GM12865 (cell line): ENCODE measurements at regions not wholly inside any gene's neighbourhood (a gene's known extent, or its start where the extent isn't known, plus 50 kb on each side); places are given as distances from the start of the nearest gene placed in this dataset.

Source experiments
- DNase-seq: peaks from one replicate; pipeline ENCODE4 v3.0.0; 2010; ENCODE audit warnings: low read depth
- H3K4me3 ChIP-seq: 2 replicates; pipeline ENCODE4 v1.5.1; 2011; ENCODE audit warnings: mild to moderate bottlenecking, low read depth, low read length, control low read depth
- CTCF ChIP-seq: IDR thresholded peaks from 2 replicates; pipeline ENCODE4 v1.5.1; 2011; ENCODE audit warnings: low read length, control low read depth, low read depth, inconsistent platforms; ENCODE audit not compliant: insufficient read depth; ENCODE audit errors: missing control alignments

DNA sequence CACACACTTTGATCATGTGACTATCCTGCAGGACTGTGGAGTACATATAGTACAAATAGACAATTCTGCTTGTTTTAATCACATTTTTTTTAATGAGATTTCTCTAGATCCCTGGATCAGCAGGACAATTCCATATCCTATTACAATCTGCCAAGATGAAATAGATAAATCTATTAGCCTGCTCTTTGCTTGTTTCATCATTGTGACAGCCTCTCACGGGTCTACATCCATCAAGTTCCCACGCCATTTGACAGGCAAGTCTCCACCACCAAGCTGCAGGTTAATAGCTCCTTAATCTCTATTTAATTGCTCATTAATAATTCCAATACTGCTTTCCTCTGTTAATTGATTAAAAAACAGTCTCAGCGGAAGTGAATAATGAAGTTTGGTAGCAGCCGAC, 671.5 kb downstream of the CCSER2 start:
- no peak overlapping the region for H3K4me3 ChIP-seq
- no peak for DNase-seq
- no peak for TF ChIP-seq CTCF

DNA sequence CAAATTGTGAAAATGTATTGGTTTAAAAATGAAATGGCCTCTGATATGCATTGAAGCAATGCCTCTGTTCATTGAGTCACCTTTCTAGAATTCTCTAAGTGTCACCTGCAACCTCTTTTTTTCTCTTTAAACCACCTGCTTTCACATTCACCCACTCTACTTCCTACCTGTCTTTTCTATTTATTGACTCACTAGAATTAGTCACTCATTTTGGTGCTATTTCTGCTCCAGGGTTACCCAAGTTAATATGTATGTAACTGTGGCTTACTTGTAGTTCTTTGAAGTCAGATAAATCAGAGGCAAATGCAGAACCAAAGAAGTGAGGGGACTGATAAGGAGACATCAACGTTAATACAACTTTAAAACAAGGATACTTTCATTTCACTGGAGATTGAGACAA, 674.7 kb downstream of the CCSER2 start:
- H3K4me3 ChIP-seq, result no peak overlapping the region
- no peak for DNase-seq
- TF ChIP-seq CTCF, result no peak

- H3K4me3 ChIP-seq, result no peak overlapping the region
- TF ChIP-seq CTCF, result no peak
- no peak for DNase-seq
These were observed 680.2 kb downstream of the CCSER2 start for GRCh38 chr10:85008488-85009184.

DNA sequence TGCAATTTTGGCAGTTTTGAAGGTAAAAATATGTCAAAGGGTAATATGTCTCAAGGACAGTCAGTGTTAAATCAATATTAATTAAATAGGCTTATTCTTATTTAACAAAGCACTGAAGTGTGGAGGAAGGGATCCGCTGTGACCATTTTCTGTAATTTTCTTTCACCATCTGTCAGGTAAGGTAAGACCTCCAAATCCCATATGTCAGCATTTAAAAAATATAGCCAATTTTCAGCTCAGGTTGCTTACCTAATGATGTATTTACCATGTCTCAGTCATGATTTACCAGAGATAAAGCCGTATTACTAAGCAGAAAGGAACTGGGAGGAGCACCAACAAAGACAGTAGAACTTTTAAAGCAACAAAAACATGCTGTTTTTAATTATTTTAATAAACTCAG, 683.9 kb downstream of the CCSER2 start:
- DNase-seq, result no peak
- H3K4me3 ChIP-seq, result no peak overlapping the region
- no peak for TF ChIP-seq CTCF

DNA sequence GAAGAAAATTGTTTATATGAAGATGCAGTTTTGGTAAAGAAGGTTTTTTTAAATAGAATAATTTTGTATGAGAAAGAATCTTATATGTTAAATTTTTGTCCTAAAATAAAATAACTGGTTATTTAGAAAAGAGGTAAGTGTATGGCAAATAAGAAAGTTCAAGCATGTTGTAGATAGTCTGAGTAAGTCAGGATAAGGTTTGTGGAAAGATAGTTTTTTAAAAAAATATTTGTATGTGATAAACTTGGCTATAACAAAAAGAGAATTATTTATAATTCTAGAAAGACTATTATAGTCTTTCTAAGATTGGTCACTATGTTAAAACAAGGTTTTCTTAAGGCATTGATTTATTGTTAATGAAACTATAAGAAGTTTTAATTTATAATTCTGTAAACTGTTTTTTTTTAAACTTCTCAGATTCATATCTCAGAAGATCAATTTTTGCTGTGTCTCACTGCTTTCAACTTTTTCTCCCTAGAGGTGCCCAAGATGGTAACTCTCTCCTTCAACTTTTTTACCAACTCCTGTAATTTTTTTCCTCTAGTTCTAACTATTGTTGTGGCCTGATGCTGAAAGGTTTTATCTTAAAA, 698.6 kb downstream of the CCSER2 start:
- no peak overlapping the region for H3K4me3 ChIP-seq
- no peak for DNase-seq
- no peak for TF ChIP-seq CTCF

- DNase-seq, result no peak
- no peak overlapping the region for H3K4me3 ChIP-seq
- TF ChIP-seq CTCF, result no peak
These were observed 704.6 kb downstream of the CCSER2 start for GRCh38 chr10:85032981-85033380.

DNA sequence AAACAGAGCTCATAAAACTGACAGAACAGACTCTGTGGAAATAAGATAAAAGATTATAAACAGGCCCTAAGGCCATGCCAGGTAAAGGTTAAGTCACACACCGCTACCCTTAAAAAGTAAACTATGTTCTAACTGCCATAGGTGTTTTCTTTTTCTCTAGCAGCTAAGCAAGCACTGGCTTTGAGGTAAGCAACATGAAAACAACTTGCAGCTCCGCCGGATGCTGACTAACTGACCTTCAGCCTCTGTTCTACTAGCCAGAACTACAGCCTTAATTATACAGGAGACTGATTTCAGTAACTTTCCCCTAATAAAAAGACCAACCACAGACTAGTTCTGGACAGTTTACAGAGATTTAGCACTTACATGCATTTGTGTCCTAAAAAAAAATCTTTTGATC, 708.3 kb downstream of the CCSER2 start:
- no peak for TF ChIP-seq CTCF
- H3K4me3 ChIP-seq, result no peak overlapping the region
- DNase-seq, result no peak
